Keratinocyte (primary cell): ENCODE measurements at regions not wholly inside any gene's neighbourhood (a gene's known extent, or its start where the extent isn't known, plus 50 kb on each side); places are given as distances from the start of the nearest gene placed in this dataset.

Experiments used
- DNase-seq: peaks from one replicate; pipeline ENCODE4 v3.0.0-alpha.2; 2011; ENCODE audit warnings: low read depth, missing footprints, low spot score
- FAIRE-seq: peaks from 2 replicates; lab custom pipeline; 2011; peaks lifted over from hg19 to GRCh38; lab: Jason Lieb, UNC
- H2AFZ ChIP-seq: 2 replicates; pipeline ENCODE4 v1.6.0; 2012; ENCODE audit warnings: low read length, control low read depth, inconsistent platforms; ENCODE audit not compliant: control insufficient read depth
- H3K27ac ChIP-seq: 2 replicates; pipeline ENCODE4 v1.5.1; 2011; ENCODE audit warnings: low read length; ENCODE audit not compliant: control insufficient read depth, insufficient read depth
- H3K27me3 ChIP-seq: 3 replicates; pipeline ENCODE4 v1.6.0; 2011; ENCODE audit warnings: low read length; ENCODE audit not compliant: control insufficient read depth, insufficient read depth; ENCODE audit errors: extremely low read depth
- H3K36me3 ChIP-seq, 2 experiments: 2 replicates in 1 of 2; 3 replicates in 1 of 2; pipeline ENCODE4 v1.5.1; 2011; ENCODE audit warnings: low read length in 2 of 2, mild to moderate bottlenecking in 1 of 2; ENCODE audit not compliant: control insufficient read depth in 2 of 2, insufficient read depth in 2 of 2; ENCODE audit errors: extremely low read depth in 1 of 2
- H3K4me1 ChIP-seq: 3 replicates; pipeline ENCODE4 v1.5.1; 2011; ENCODE audit warnings: low read length; ENCODE audit not compliant: control insufficient read depth, insufficient read depth; ENCODE audit errors: extremely low read depth
- H3K4me2 ChIP-seq: 3 replicates; pipeline ENCODE4 v1.6.0; 2011; ENCODE audit warnings: low read depth, low read length; ENCODE audit not compliant: control insufficient read depth, insufficient read depth; ENCODE audit errors: extremely low read depth
- H3K4me3 ChIP-seq, 3 experiments: fragments of 200-600 bp in 1 of 3; sonication (generic) in 1 of 3; 2 replicates in 2 of 3; 3 replicates in 1 of 3; pipeline ENCODE4 v1.5.1; 2011 to 2016; ENCODE audit warnings: low read length in 3 of 3, mild to moderate bottlenecking in 3 of 3, control low read depth in 2 of 3, inconsistent platforms in 1 of 3, low read depth in 1 of 3, mixed read lengths in 1 of 3, mixed run types in 1 of 3, moderate library complexity in 1 of 3; ENCODE audit not compliant: control insufficient read depth in 2 of 3, insufficient read depth in 2 of 3; ENCODE audit errors: extremely low read depth in 1 of 3
- H3K79me2 ChIP-seq: 2 replicates; pipeline ENCODE4 v1.6.0; 2012; ENCODE audit warnings: low read length; ENCODE audit not compliant: control insufficient read depth, insufficient read depth
- H3K9ac ChIP-seq: 3 replicates; pipeline ENCODE4 v1.6.0; 2011; ENCODE audit warnings: low read length; ENCODE audit not compliant: control insufficient read depth, insufficient read depth; ENCODE audit errors: extremely low read depth
- H3K9me1 ChIP-seq: 3 replicates; pipeline ENCODE4 v1.6.0; 2011; ENCODE audit warnings: low read length; ENCODE audit not compliant: control insufficient read depth, insufficient read depth; ENCODE audit errors: extremely low read depth
- H3K9me3 ChIP-seq: 2 replicates; pipeline ENCODE4 v1.5.1; 2012; ENCODE audit warnings: low read depth, low read length; ENCODE audit not compliant: control insufficient read depth
- H4K20me1 ChIP-seq: 3 replicates; pipeline ENCODE4 v1.6.0; 2011; ENCODE audit warnings: low read length; ENCODE audit not compliant: control insufficient read depth, insufficient read depth; ENCODE audit errors: extremely low read depth
- EZH2 ChIP-seq: IDR thresholded peaks from one replicate; pipeline ENCODE4 v1.6.1; 2012; ENCODE audit warnings: inconsistent platforms, mild to moderate bottlenecking, low read length, moderate library complexity
- dilution Hi-C: fragments of 300-500 bp; cut with MboI; formaldehyde crosslinking; loops from one replicate; pipeline ENCODE4 v1.7.0; 2020; ENCODE audit warnings: low sequenced_read_pairs; ENCODE audit not compliant: extremely low pct_ligation_motif_present
- TF ChIP-seq, protein P1 (sequence below), 3 experiments: IDR thresholded peaks in 1 of 3; conservative IDR thresholded peaks in 1 of 3; optimal IDR thresholded peaks in 1 of 3; 2 replicates in 2 of 3; 3 replicates in 1 of 3; pipeline versions ENCODE3 to v1.5.1; 2011; ENCODE audit warnings: low read length in 3 of 3, mild to moderate bottlenecking in 3 of 3, moderate library complexity in 2 of 3, control low read depth in 1 of 3, inconsistent platforms in 1 of 3; ENCODE audit not compliant: insufficient read depth in 2 of 3; ENCODE audit errors: extremely low read depth in 1 of 3

DNA sequence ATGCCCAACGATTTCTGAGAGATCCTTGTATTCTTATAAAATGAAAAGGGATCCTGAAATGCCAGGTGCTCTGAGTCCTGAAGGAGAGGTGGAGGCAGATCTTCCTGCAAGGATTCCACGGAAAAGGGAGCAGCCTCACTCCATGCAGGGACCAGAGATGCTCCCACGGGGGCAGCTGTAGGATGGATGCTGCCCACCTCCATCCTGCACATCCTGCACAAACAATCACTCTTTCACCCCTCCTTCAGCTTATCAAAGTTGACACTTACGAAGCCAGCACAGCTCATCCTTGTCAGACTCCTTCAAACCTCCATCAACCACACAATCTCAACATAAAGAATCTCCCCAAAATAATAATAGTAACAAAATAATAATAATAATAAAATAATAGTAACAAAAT, 119.1 kb downstream of the GGTLC2 start:
- no peak for TF ChIP-seq EZH2
- TF ChIP-seq, protein P1, sequence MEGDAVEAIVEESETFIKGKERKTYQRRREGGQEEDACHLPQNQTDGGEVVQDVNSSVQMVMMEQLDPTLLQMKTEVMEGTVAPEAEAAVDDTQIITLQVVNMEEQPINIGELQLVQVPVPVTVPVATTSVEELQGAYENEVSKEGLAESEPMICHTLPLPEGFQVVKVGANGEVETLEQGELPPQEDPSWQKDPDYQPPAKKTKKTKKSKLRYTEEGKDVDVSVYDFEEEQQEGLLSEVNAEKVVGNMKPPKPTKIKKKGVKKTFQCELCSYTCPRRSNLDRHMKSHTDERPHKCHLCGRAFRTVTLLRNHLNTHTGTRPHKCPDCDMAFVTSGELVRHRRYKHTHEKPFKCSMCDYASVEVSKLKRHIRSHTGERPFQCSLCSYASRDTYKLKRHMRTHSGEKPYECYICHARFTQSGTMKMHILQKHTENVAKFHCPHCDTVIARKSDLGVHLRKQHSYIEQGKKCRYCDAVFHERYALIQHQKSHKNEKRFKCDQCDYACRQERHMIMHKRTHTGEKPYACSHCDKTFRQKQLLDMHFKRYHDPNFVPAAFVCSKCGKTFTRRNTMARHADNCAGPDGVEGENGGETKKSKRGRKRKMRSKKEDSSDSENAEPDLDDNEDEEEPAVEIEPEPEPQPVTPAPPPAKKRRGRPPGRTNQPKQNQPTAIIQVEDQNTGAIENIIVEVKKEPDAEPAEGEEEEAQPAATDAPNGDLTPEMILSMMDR (optimal IDR thresholded peaks at IDR 0.05 in 1 of 3, IDR thresholded peaks at IDR 0.05 in 1 of 3, conservative IDR thresholded peaks at IDR 0.05 in 1 of 3; ENCODE audit: extremely low read depth in 1 of 3, insufficient read depth in 2 of 3, low read length in 3 of 3) = no peak
- H3K9me3 ChIP-seq = no peaks in the 10 kb centered on the region
- H2AFZ ChIP-seq = no peak overlapping the region
- no peak for FAIRE-seq
- no peak overlapping the region for H3K4me2 ChIP-seq
- no peak overlapping the region for H3K4me3 ChIP-seq
- H3K36me3 ChIP-seq = no peaks in the 10 kb centered on the region
- no peak overlapping the region for H3K9ac ChIP-seq
- no peaks in the 10 kb centered on the region for H3K4me1 ChIP-seq
- H3K27me3 ChIP-seq = no peaks in the 10 kb centered on the region
- no peaks in the 10 kb centered on the region for H3K79me2 ChIP-seq
- H3K9me1 ChIP-seq = no peaks in the 10 kb centered on the region
- no peaks in the 10 kb centered on the region for H4K20me1 ChIP-seq
- no peak overlapping the region for H3K27ac ChIP-seq
- DNase-seq = no peak
- dilution Hi-C loops = no loop called here

DNA sequence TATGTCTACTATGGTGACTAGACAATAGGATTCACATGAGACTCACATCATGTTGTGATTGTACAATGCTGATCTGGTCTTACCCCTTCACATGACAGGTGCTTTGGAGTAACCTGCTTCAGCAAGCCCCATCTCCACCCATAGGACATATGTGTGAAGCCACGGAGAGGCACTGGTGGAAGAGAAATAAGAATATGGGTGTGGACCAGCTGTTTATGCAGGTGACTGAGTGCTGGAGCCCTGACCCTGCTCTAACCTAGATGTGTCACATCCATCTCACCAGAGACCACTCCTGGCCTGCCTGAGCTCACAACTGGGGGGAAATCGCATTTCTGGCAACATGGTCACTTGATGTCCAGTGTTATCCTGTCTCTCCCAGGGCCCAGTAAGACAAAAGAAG, 119.7 kb downstream of the GGTLC2 start:
- dilution Hi-C loops = no loop called here
- no peaks in the 10 kb centered on the region for H3K9me3 ChIP-seq
- no peak overlapping the region for H3K9ac ChIP-seq
- no peak overlapping the region for H2AFZ ChIP-seq
- no peak for TF ChIP-seq EZH2
- TF ChIP-seq, protein P1 (optimal IDR thresholded peaks at IDR 0.05 in 1 of 3, IDR thresholded peaks at IDR 0.05 in 1 of 3, conservative IDR thresholded peaks at IDR 0.05 in 1 of 3; ENCODE audit: extremely low read depth in 1 of 3, insufficient read depth in 2 of 3, low read length in 3 of 3) = no peak
- no peaks in the 10 kb centered on the region for H3K27me3 ChIP-seq
- no peaks in the 10 kb centered on the region for H4K20me1 ChIP-seq
- FAIRE-seq (no peak), DNase-seq (no peak)
- H3K79me2 ChIP-seq = no peaks in the 10 kb centered on the region
- H3K4me1 ChIP-seq = no peaks in the 10 kb centered on the region
- no peaks in the 10 kb centered on the region for H3K9me1 ChIP-seq
- H3K36me3 ChIP-seq = no peaks in the 10 kb centered on the region
- no peak overlapping the region for H3K4me2 ChIP-seq
- no peak overlapping the region for H3K4me3 ChIP-seq
- H3K27ac ChIP-seq = no peak overlapping the region
